GM12875 (cell line): ENCODE measurements at regions not wholly inside any gene's neighbourhood (a gene's known extent, or its start where the extent isn't known, plus 50 kb on each side); places are given as distances from the start of the nearest gene placed in this dataset.

Experiments used
- H3K4me3 ChIP-seq: one replicate; pipeline ENCODE4 v1.5.1; 2011; ENCODE audit warnings: low read depth, low read length, control low read depth
- CTCF ChIP-seq: IDR thresholded peaks from 2 replicates; pipeline ENCODE4 v1.5.1; 2011; ENCODE audit warnings: low read depth, mild to moderate bottlenecking, control low read depth, inconsistent platforms, low read length, moderate library complexity, borderline replicate concordance; ENCODE audit not compliant: insufficient read depth

- no peak for TF ChIP-seq CTCF
- H3K4me3 ChIP-seq: no peak overlapping the region
These were observed 691.9 kb downstream of the RFPL4B start for GRCh38 chr6:113039005-113039404.

DNA sequence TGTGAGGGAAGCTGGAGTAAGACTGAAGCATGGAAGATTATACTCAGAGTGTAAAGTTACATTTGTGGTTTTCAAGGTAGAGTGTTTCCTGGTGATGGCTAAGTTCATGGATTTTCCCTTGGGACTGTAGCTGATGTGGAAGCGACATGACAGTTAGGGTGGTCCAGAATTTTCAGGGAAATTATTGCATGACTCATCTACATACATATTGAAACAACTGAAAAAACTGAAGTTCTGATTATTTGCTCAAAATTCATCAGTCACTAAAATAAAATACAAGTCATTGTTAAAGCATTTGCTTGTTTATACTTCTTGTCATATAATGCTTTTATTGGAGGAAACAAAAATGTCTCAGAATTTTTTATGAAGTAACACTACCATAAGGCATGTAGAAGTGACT is 700.0 kb downstream of the RFPL4B start:
- TF ChIP-seq CTCF: no peak
- H3K4me3 ChIP-seq: no peak overlapping the region

DNA sequence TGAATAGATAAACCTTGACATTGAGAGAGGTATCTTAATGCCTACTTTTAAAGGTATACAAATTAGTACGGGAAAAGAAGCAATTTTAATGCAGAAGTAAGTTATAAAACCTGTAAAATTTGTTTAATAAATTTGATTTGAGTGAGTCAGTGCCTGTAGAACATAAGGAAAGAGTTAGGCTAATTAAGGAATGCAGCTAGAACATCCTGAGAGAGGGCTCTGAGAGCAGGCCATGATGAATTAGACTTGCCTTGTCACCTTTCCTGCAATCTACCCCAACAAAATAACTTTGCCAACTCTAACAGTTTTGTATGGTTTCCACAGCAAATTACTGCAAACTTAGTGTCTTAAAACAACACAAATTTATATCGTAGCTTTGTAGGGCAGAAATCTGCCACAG is 700.8 kb downstream of the RFPL4B start:
- no peak for TF ChIP-seq CTCF
- no peak overlapping the region for H3K4me3 ChIP-seq

GRCh38 chr6:113048741-113049140 is 701.6 kb downstream of the RFPL4B start:
- H3K4me3 ChIP-seq: no peak overlapping the region
- no peak for TF ChIP-seq CTCF

GRCh38 chr6:113049190-113049589 is 702.1 kb downstream of the RFPL4B start:
- H3K4me3 ChIP-seq: no peak overlapping the region
- no peak for TF ChIP-seq CTCF

DNA sequence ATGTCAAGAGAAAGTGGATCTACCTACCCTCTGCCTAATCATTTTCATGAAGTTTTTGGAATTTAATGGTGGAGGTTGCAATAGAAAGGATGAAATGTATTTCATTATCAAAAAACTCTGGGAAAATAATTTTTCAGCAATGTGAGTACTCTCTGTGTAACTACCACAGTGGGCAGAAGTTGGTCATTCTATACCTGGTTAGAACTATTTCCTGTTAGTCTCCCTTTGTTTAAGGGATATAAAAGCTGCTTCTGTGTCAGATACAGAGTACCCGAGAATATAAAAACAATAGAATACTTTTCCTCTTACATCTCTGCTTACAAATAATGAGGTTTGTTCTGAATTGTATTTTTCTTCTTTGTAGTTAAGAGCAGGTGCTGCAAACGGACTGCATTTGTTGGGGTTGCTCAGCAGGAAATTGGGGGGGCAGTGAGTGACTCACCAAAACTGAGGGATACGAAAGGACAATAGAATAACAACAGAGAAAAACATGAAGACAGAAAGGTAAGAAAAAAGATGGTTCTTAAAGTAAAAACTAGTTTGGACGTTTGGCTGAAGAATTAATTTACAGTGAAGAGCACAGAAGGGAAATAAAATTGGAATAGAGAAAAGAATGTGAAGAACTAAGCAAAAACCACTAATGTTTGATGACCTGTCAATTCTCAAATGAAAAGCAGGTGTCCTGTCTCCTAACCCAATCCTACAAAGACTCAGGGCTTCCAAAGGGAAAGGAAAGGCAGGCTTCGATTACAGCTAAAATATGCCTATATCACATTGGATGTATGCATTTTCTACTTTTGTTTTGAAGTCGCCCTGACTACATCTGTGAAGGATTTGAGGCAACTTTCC is 703.1 kb downstream of the RFPL4B start:
- H3K4me3 ChIP-seq: no peak overlapping the region
- no peak for TF ChIP-seq CTCF

DNA sequence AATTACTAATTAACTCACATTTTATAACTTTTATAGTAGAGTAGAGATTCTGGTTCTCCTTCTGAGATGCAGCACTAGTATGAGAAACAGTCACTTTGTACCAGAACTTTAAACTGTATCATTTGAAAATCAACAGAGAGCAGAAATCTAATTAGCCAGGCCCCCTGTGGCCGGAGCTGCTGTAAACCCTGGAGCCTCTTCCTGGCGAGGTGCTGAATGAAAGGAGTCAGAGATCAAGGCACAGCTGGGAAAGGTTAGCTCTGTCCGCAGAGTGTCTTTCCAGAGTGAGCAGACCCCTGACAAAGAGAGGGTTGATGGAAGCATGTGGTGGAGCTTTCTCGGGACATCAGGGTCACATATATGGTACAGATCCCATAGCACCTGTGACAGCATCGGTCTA is 703.8 kb downstream of the RFPL4B start:
- no peak overlapping the region for H3K4me3 ChIP-seq
- no peak for TF ChIP-seq CTCF
